HG02970 (cell line): ENCODE measurements at regions not wholly inside any gene's neighbourhood (a gene's known extent, or its start where the extent isn't known, plus 50 kb on each side); places are given as distances from the start of the nearest gene placed in this dataset.
"Not testable (repeated sequence)": the region's sequence is repeated elsewhere in the genome, so short reads cannot be mapped to it uniquely, and the experiment has no call there.

Source experiments
- ATAC-seq: cut with Tn5 transposase; IDR thresholded peaks from one replicate; pipeline ENCODE4 v1.9.1; 2021; ENCODE audit warnings: mild to moderate bottlenecking, moderate library complexity, moderate number of reproducible peaks; ENCODE audit not compliant: unreplicated experiment, low FRiP score

DNA sequence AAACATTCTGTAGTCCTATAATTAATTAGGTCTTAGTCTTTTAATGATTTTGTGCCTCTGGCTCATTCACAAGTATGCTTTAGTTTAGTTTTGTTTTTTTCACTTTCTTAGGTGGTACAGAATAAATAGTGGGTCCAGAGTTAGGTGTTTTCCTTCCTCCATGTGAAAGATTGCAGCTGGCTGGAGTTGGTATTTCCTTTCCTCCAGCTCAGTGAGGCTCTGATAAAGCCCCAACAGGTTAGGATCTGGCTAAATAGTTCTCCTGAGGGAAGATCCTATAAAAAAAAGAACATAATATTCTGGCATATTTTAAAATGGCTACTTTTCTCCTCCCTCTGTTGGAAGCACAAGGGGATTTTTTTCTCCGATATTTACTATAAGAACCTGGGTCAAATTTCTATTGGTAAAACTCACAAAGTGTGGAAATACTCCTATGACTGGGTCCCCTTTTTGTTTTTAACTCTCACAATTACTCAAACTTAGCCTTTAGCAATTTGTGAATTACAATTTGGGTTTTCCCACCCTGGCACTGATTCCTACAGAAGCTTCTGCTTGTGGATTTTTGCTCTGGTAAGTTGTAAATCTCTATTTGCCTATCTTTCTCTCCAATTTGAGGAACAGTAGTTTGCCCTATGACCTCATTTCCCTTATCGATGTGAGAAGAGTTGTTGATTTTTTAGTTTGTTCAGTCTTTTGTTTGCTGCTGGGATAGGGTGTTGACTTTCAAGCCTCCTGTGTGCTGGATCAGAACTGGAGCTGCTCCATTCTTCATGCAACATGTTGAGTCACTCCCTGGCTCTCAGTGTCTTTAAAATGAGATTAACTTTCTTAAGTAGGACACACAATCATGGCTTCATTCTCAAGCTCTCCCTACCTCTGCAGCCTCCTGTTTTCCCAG lies 500.9 kb downstream of the RNF144A start:
- ATAC-seq: no peak

DNA sequence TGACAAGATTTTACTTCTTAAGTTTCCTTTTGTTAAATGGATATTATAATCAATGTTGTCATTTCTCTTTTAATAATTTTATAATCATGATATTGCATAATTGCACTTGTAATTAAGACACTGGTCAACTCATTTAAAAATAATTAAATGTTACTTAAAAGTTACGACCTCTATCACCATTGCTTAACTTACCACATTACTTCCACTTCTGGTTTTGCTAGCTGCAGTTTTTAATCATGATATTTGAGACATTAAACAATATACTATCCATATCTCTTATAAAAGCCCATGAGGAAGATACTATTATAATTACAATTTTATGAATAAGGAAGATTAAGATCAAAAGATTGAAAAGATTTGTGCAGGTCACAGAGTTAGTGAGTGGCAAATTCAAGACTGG lies 502.0 kb downstream of the RNF144A start:
- ATAC-seq: no peak

DNA sequence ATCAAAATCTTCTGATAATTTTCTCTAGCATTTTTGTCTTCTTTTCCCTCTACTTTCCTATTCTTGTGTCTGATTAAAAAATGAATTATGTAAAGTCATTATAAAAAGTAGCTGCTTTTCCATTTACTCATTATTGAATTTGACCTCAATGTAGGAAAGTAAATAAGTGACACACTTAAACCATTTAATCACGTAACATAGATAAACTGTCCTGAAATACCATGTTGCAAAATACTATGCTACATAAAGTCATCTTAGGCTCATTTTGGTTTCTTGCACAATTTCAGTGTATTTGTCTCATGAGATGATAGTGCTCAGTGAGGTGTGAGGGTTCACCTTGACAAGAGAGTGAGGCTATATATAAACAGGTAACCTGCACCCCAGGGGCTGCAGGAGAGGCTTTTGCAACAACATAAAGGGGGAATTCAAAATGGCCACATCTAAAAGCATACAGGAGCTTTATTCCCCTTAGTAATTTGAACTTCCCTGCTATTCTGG lies 502.7 kb downstream of the RNF144A start:
- ATAC-seq: no peak

DNA sequence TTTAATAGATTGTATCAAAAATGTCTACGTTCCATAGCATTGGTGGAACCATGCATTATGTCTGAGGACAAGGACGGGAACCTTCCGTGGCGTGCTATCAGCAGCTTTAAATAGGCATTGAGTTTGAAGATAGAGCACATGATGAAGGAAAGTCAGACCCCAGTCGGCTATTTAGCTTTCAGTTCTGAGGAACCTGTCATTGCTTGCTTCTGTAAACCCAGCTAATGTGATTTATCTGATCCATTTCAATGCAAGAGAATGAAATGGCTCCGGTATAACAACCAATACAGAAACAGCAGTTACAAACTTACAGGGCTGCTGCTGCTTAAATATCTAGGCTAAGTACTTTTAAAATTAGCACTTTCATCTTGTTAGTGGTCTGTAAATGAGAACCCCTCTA lies 503.3 kb downstream of the RNF144A start:
- no peak for ATAC-seq

DNA sequence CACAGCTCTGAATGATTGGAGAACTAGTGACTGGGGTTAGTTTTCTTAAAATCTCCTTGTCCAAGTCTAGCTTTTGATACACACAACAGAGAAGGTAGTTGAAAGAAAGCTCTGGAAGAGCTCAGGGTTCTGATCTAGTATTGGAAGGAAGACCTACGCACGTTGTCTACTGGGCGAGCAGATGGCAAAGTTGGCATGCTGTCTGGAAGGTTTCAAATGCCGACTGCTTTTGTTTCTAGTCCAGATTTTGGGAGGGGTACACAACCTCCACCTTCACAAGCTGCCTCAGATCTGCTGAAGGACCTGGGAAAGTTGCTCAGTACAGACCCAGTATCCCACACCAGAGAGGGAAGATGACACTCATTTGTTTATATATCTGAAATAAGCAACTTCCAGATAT lies 507.3 kb downstream of the RNF144A start:
- ATAC-seq: no peak

DNA sequence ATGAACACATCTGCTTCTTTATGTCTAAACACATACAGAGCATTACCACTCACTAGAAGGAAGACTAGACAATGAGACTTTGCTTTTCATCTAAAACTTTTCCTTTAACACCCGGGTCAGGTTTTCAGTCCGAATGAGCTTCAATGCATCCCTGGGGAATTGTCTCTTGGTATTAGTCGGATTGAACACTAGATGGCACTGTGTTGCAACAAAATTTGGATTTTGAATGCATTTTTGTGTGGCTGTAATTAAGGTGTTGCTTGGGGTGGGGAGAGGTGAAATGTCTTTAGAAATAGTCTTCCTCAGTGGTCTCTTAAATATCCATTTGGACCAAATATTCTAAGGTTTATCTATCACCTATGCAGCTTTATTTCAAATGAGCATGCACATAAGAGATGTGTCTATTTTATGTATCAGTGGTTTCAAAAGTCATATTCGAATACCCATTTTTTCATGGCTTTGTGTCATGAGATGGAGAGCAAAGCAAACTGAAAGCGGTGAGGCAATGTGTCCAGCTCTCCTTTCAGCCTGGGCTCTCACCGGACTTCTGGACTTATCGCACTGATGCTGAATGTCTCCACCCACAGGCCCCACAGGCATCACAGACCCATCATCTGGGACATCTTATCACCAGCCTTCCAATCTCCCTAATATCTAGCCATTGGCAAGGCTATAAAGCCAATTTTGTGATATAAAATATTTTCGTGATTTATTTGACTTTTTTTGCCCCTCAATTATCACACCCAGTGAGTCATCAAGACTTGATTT lies 510.3 kb downstream of the RNF144A start:
- ATAC-seq: no peak

DNA sequence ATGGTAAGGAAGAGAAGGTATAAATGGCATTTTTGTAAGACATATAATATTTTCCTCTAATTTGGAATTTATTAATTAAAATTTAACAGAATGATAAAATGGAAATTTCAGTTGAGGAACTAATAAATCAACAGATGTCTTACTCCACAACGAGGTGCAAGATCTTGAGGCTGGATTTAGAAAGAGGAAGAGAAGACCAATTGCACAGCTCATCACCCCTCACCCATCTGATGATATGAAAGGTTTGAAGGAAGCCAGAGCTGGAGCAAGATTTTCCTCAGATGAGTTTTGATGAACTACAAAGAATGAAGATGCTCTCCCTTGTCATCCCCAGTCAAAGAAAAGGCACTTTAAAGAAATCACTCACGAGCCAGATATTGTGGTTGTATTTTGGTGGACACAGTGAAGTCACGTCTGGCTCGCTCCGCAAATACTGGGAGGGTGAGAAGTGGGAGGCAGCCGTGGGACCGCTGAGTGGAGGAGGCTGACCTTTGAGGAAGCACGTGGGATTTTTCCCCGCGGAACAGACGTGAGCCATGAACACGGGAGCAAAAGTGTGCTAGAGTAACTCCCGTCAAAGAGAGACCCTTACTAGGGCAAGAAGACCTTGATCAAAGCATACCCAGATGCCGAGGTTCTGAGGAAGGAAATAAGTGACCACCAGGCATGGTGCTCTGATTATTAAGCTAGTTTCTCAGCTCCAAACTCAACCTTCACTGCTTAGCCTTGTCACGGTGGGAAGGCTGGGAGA lies 511.4 kb downstream of the RNF144A start:
- ATAC-seq: no peak

DNA sequence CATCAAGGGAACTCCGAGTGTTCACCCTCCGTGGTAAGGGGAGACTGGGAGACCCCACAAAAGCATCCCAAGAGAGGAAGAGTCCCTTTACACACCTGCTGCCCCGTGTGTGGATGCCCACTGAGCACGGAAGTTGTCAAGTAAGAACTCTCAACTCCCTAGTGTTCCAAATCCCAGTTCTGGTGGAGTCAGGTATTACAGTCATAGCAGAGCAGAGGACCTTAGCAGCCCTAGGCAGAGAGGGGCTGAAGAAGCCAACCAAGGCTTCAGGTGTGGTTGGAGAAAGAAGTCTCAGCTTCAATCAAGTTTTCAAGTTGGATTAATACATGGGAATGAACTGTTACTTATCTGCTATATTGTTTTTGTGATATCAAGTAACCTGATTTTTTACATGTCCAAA lies 512.5 kb downstream of the RNF144A start:
- ATAC-seq: no peak

DNA sequence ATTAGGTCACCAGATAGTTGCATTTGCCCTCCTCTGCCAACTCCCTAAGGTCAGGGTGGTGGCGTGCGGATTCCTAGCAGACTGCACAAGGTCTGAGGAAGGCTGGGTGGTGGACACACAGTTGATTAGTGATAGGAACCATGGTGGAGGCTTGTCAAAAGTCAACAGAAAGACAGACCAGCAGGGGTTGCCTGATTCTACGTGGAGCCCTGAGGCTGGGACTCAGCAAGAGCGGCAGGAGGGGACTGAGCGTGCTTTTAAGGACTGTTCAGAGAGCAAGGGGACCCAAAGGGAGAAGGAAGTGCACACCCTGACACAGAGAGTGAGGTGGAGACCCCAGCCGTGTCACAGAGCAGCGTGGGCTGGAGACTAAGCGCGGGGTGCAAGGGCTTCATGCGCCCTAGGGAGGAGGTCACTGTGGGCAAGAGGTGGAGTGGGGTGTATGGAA lies 513.2 kb downstream of the RNF144A start:
- ATAC-seq: no peak

DNA sequence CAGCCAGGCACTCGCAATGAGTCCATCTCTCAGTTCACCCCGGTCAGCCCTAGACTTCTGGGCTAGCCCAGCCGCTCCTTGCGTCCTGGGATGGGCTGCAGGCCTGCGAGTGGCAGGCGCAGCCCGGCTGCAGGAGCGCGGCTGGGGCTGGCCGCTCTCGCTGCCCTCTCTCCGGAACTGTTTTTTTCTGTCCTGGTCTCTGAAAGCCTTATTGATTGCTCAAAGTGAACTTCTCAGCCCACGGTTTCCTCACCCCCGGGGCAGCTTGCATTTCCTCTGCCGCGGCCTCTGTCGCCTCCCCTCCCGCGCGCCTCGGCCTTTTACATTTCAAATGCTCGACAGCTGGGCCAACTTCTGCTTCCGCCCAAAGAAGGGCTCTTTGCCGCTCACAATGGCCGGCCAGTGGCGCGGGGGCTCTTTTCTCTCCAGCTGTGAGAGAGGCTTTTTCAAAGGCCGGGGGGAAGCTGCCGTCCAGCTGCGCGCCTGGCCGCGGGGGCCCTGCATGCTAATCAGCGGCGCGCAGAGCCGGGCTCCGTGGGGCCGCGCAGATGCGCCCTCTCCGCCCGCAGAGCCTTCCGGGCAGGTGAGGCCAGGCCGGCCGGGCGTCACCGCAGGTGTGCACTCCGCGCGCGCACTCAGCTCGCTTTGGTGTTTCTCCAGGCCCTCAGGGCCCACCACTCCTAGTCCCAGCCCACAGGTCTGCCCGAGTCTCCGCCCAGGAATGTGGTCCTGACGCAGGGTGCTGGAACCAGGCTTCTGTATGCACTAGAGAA lies 513.8 kb downstream of the RNF144A start:
- no peak for ATAC-seq

DNA sequence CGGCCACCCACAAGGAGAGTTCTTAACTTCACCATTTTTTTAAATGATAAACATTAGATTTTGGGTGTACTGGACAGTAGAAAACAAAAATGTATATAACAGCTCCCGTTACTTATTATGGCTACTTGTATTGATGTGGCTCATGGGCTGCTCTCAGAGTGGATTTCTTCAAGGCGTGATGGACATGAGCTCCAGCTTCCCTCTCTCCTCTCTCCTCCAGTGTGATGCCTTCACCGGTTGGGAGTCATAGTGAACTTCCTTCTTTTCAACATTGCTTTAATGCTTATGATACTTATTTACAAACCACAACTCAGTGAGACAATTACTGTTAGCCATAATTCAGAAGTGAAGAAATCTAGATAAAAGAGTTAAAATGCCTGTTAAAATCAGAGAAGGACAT lies 515.2 kb downstream of the RNF144A start:
- ATAC-seq: no peak

DNA sequence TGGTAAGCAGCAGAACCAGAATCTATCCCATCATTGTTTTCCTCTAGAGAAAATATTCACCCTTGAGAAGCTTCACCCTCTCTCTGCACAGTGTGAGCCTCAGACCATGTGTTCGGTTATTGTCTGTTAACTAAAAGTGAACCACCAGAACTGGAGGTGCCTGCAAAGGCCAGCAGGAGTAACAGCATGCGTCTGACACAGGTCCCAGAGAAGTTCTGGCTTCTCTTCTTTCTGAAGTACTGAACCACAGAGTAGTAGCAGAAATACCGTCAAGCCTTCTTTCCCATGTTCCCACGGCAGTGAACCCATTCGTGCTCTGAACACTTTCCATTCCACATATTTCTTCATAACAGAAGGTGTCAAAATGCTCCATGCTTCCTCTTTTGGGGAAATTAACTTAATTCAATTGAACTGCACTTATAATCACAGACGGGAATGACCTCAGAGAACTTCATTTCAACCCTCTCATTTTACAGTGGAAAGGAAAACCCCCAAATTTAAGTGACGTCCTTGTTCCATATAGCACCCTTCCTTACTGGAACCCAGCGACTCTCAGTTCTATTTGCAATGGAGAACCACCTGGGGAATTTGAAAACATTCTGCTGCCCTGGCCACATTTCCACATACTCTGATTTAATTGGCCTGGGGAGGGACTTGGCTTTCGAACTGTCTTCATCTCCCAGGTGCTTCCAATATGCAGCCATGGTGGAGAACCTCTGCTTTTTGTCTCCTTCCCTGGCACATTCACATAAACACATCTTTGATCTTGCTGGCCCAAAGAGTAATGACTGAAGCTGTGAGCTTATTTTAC lies 519.1 kb downstream of the RNF144A start:
- no peak for ATAC-seq

DNA sequence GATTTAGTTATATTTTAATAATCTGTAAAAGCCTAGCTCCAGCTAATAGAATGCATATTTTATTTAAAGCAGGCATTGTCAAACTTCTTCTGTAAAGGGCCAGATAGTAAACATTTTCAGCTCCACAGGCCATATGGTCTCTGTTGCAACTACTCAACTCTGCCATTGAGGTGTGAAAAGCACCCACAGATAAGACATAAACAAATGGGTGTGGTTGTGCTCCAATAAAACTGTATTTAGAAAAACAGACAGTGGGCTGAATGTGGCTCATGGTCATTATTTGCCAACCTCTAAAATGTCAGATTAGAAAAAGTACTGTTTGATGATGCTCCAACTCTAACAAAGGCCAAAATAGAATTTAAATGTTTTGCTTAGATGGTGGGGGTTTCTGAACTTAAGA lies 519.9 kb downstream of the RNF144A start:
- ATAC-seq: no peak

DNA sequence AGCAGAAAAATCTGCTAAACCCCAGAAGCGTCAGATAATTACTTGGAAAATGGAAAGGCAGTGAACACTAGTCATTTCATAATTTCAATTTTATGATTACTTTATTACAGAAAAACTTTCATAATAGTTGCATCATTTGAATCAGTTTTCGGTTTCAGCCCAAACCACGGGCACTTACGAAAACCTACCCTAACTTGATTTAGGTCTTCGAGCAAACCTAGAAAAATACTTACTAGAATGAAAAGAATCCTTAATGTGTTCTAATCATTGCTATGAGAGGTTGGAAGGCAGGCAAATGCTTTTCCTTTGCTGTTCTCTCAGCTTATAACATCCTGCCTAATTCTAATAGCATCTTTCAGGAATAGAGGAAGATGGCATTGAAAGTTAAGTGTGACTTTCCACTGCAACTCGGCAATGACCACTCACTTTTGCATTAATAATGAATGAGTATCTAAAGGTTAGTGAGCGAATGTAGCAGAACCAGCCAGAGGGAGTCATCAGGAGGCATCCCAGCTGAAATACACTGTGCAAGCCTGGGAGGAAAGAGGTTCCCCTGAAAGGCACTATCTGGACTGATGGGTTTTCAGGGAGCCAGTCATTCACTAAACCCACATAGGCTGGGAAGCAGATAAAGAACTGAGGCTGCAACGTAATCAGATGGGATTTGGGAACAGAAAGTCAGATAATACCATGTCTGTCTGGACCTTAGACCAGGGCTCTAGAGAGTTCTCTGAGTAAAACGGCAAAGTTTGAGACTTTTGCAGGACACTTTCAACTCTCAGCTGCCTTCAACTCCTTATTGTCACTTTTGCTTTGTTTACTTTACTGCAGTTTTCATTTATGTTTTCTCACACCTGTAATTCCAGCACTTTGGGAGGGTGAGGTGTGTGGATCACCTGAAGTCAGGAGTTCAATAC lies 520.8 kb downstream of the RNF144A start:
- no peak for ATAC-seq

DNA sequence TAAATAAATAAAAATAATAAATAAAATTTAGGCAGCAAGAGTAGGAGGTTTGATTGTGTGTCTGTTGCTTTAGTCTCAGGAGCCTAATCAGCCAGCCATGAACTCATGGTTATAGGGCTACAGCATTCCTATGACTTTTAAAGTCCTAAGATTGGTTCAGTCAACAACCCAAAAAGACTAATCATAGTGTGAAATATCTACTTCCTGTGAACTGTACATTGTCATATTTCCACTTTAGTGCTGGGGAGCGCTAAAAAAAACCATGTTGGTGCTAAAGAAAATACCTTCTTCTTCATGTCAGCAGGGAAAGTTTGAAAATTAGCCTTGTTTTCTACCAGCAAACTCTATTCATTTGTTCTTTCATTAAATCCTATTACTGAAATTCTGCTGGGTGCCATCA lies 521.6 kb downstream of the RNF144A start:
- no peak for ATAC-seq

DNA sequence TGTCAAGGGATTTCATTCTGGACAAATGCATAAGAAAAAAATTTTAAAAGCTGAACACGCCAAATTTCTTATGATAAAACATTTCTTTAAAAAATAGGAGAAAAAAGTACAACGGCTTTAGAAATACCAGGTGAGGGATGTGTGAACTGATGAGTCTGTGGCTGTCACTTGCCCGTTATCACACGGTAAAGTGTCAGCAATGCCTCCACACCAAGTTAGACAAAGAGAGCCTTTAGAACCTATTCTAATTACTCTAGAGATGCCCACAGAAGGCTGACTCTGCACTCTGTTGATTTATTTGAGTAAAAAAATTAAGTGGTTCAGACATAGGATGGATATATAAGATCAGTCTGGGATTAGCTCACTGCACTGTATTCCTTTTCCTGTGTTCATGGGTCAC lies 523.8 kb downstream of the RNF144A start:
- ATAC-seq: no peak

DNA sequence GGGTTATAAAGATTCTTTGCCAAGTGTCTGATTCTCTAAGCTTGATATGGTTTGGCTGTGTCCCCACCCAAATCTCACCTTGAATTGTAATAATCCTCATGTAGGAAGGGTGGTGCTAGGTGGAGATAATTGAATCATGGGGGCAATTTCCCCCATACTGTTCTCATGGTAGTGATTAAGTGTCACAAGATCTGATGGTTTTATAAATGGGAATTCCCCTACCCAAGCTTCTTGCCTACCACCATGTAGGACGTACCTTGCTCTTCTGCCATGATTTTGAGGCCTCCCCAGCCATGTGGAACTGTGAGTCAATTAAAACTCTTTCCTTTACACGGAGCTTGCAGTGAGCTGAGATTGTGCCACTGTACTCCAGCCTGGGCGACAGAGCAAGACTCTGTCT lies 524.6 kb downstream of the RNF144A start:
- not testable (repeated sequence) for ATAC-seq

DNA sequence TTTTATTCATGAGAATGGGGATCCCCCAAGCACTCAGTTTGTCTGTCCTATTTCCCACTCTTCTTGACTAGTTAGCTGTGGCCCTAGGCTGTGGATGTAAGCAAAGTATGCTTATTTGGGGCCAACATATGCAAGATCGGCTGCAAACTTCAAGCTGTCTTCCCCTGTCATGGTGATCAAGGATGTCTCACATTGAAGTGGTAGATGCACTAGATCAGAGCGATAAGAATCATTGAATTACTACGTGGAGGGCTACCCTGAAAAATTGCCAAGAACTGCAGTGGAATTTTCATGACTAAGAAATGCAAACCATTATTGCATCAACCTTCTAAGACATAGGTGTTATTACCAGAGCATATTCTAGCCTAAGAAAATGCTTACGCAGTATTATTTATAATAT lies 527.4 kb downstream of the RNF144A start:
- ATAC-seq: no peak
